ENCODE measurements at regions not wholly inside any gene's neighbourhood (a gene's known extent, or its start where the extent isn't known, plus 50 kb on each side); places are given as distances from the start of the nearest gene placed in this dataset.

DNA sequence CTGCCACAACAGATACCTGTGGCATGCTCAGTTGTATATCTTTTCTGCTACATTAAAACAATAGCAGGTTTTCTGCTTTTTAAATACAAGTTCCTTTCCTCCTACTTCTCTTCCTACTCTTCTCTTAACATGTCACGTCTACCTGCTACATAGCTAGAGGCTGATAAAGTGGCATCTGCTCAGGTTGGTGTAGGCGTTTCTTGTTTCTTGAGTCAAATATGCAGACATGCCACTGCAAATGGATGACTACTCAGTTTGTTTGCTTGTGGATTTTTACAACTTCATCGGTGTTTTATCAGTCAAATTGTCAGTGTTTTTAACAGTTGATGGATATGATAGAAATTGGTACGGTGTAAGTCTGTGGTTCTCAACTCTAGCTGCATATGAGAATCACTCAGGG, 525.7 kb downstream of the TLE4 start:
- Histone ChIP-seq H3K9ac (ENCODE audit: low read depth in 2 of 2, low read length in 2 of 2) (no peak overlapping the region), H3K4me3 (no peak overlapping the region), H3K4me1 (no peaks in the 10 kb centered on the region), H3K27me3 (no peaks in the 10 kb centered on the region), H3K9me3 (no peaks in the 10 kb centered on the region), H3K27ac (no peak overlapping the region), H3K36me3 (no peaks in the 10 kb centered on the region)
- intact Hi-C loops (cut with DNase I): no loop called here
- TF ChIP-seq, protein P1, sequence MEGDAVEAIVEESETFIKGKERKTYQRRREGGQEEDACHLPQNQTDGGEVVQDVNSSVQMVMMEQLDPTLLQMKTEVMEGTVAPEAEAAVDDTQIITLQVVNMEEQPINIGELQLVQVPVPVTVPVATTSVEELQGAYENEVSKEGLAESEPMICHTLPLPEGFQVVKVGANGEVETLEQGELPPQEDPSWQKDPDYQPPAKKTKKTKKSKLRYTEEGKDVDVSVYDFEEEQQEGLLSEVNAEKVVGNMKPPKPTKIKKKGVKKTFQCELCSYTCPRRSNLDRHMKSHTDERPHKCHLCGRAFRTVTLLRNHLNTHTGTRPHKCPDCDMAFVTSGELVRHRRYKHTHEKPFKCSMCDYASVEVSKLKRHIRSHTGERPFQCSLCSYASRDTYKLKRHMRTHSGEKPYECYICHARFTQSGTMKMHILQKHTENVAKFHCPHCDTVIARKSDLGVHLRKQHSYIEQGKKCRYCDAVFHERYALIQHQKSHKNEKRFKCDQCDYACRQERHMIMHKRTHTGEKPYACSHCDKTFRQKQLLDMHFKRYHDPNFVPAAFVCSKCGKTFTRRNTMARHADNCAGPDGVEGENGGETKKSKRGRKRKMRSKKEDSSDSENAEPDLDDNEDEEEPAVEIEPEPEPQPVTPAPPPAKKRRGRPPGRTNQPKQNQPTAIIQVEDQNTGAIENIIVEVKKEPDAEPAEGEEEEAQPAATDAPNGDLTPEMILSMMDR (IDR thresholded peaks at IDR 0.05): no peak
- no peak for DNase-seq

DNA sequence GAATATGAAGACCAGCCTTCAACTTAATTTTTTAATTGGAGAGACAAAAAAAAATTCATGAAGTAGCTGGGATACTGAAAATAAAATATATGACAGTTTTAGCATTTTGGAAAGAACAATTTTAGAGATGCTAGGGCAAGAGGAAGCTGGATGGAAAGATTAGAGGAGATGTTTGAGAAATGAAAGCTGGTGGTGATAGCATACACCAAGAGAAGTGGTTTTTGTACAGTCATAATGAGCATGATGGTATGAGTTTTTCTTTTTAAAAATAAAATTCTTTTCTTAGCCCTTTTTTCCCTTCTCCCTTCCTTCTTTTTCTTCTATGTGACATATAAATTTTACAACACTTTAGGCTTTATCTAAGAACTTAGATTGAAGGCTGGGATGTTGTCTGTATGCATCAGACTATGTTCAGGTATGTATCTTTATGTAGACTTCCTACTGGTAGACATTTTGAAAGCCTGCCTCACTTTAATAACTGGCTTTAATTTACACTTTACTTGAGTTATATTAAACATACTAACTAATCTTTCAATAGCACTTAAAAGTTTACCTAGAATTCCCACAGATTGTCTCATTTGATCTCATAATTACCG, 522.5 kb downstream of the TLE4 start:
- no peaks in the 10 kb centered on the region for H3K36me3 ChIP-seq
- TF ChIP-seq, protein P1 (IDR thresholded peaks at IDR 0.05): no peak
- H3K27ac ChIP-seq: no peak overlapping the region
- H3K9me3 ChIP-seq: no peaks in the 10 kb centered on the region
- no peaks in the 10 kb centered on the region for H3K4me1 ChIP-seq
- no peaks in the 10 kb centered on the region for H3K27me3 ChIP-seq
- no peak overlapping the region for H3K4me3 ChIP-seq
- intact Hi-C loops (cut with DNase I): no loop called here
- DNase-seq: no peak
- H3K9ac ChIP-seq (ENCODE audit: low read depth in 2 of 2, low read length in 2 of 2): no peak overlapping the region

DNA sequence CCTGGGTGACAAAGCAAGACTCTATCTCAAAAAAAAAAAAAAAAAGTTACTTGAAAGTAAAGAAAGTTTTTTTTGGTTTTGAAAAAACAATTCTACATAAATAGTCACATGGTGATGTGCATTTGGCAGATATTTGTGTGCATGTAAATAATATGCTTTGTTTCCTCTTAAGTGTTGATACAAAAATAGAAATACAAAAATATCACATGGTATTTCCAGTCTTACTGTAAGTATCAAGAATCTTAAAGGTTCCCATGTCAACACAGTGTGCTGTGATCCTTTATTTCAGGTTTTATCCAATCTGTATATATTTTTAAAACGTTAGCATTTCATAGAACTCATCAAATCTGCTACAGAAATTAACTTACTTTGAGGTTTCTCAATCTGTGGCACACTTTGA, 521.9 kb downstream of the TLE4 start:
- no peak for DNase-seq
- no peak overlapping the region for H3K27ac ChIP-seq
- no peaks in the 10 kb centered on the region for H3K4me1 ChIP-seq
- H3K36me3 ChIP-seq: no peaks in the 10 kb centered on the region
- TF ChIP-seq, protein P1 (IDR thresholded peaks at IDR 0.05): no peak
- no peaks in the 10 kb centered on the region for H3K27me3 ChIP-seq
- no peaks in the 10 kb centered on the region for H3K9me3 ChIP-seq
- no peak overlapping the region for H3K9ac ChIP-seq (ENCODE audit: low read depth in 2 of 2, low read length in 2 of 2)
- intact Hi-C loops (cut with DNase I): no loop called here
- no peak overlapping the region for H3K4me3 ChIP-seq

DNA sequence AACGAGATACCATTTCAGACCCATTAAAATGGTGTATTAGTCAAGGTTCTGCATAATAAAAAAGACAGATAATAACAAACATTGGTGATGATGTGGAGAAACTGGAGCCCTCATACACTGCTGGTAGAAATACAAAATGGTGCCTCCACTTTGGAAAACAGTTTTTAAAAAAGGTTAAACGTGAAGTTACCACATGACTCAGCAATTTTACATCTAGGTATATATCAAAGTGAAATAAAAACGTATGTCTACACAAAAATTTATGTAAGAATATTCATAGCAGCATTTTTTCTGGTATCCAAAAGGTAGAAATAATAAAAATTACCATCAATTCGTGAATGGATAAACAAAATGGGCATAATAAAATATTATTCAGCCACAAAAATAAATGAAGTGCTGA, 519.8 kb downstream of the TLE4 start:
- no peaks in the 10 kb centered on the region for H3K9me3 ChIP-seq
- no peak overlapping the region for H3K27ac ChIP-seq
- TF ChIP-seq, protein P1 (IDR thresholded peaks at IDR 0.05): no peak
- H3K4me1 ChIP-seq: no peaks in the 10 kb centered on the region
- no peak overlapping the region for H3K9ac ChIP-seq (ENCODE audit: low read depth in 2 of 2, low read length in 2 of 2)
- intact Hi-C loops (cut with DNase I): no loop called here
- no peaks in the 10 kb centered on the region for H3K27me3 ChIP-seq
- no peak for DNase-seq
- no peak overlapping the region for H3K4me3 ChIP-seq
- H3K36me3 ChIP-seq: no peaks in the 10 kb centered on the region

DNA sequence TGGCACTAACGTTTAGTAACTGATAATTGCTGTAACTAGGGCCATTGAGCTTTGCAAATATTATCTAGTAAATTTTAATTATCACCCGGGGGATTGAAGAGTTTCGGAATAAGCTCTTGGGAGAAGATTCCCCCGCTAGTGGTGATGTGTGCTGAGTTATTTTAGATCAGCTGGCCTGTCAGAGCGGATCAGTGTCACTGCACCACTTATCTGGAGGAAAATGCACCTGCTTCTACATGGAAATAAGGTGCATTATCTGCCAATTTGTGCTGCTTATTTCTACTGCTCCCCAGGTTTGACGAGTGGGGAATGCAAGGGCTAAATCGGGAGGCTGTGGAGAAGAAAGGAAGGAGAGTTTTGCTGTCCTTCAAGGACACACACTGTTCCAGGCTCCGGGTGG, 518.6 kb downstream of the TLE4 start:
- Histone ChIP-seq H3K4me3 (no peak overlapping the region), H3K9me3 (no peaks in the 10 kb centered on the region), H3K4me1 (no peaks in the 10 kb centered on the region), H3K27ac (no peak overlapping the region), H3K36me3 (no peaks in the 10 kb centered on the region), H3K27me3 (no peaks in the 10 kb centered on the region), H3K9ac (ENCODE audit: low read depth in 2 of 2, low read length in 2 of 2) (no peak overlapping the region)
- TF ChIP-seq, protein P1 (IDR thresholded peaks at IDR 0.05): no peak
- intact Hi-C loops (cut with DNase I): no loop called here
- DNase-seq: no peak
